DND-41 (cell line): ENCODE measurements at regions not wholly inside any gene's neighbourhood (a gene's known extent, or its start where the extent isn't known, plus 50 kb on each side); places are given as distances from the start of the nearest gene placed in this dataset.

ENCODE experiments used
- ATAC-seq: fragments of 200-7000 bp; cut with Tn5 transposase; 3 replicates; pipeline ENCODE4 v1.9.1; 2021; ENCODE audit warnings: low read depth; ENCODE audit not compliant: insufficient read depth
- DNase-seq: peaks from one replicate; pipeline ENCODE4 v3.0.0-alpha.2; 2020
- H2AFZ ChIP-seq: 2 replicates; pipeline ENCODE4 v1.6.0; 2012; ENCODE audit warnings: low read depth, low read length
- H3K27ac ChIP-seq: 2 replicates; pipeline ENCODE4 v1.5.1; 2012; ENCODE audit warnings: low read length, inconsistent platforms
- H3K27me3 ChIP-seq: fragments of 200-600 bp; sonication (generic); 2 replicates; pipeline ENCODE4 v1.6.0; 2012; ENCODE audit warnings: low read length, mild to moderate bottlenecking, inconsistent platforms; ENCODE audit not compliant: insufficient read depth, poor library complexity
- H3K36me3 ChIP-seq: 2 replicates; pipeline ENCODE4 v1.5.1; 2012; ENCODE audit warnings: low read length, inconsistent platforms; ENCODE audit not compliant: insufficient read depth
- H3K4me1 ChIP-seq: 2 replicates; pipeline ENCODE4 v1.5.1; 2012; ENCODE audit warnings: mild to moderate bottlenecking, low read length; ENCODE audit not compliant: insufficient read depth
- H3K4me2 ChIP-seq: 2 replicates; pipeline ENCODE4 v1.6.0; 2012; ENCODE audit warnings: mild to moderate bottlenecking, moderate library complexity, low read length, inconsistent platforms; ENCODE audit not compliant: insufficient read depth
- H3K4me3 ChIP-seq, 2 experiments: fragments of 200-600 bp in 1 of 2; shearing (Covaris generic) in 1 of 2; 2 replicates each; pipeline ENCODE4 v1.5.1; 2012 to 2016; ENCODE audit warnings: inconsistent platforms in 2 of 2, low read length in 2 of 2, mild to moderate bottlenecking in 2 of 2, low read depth in 1 of 2, moderate library complexity in 1 of 2
- H3K79me2 ChIP-seq: 2 replicates; pipeline ENCODE4 v1.6.0; 2012; ENCODE audit warnings: low read length, inconsistent platforms; ENCODE audit not compliant: insufficient read depth
- H3K9ac ChIP-seq: 2 replicates; pipeline ENCODE4 v1.6.0; 2012; ENCODE audit warnings: low read depth, mild to moderate bottlenecking, inconsistent platforms, low read length, moderate library complexity
- H3K9me3 ChIP-seq: 2 replicates; pipeline ENCODE4 v1.5.1; 2012; ENCODE audit warnings: low read length, moderate library complexity, mild to moderate bottlenecking, inconsistent platforms; ENCODE audit not compliant: insufficient read depth, severe bottlenecking
- H4K20me1 ChIP-seq: 2 replicates; pipeline ENCODE4 v1.6.0; 2012; ENCODE audit warnings: low read length; ENCODE audit not compliant: insufficient read depth
- EZH2 ChIP-seq: IDR thresholded peaks from 3 replicates; pipeline ENCODE4 v1.6.1; 2012; ENCODE audit warnings: borderline replicate concordance, low read depth, mild to moderate bottlenecking, moderate library complexity, low read length, inconsistent platforms; ENCODE audit not compliant: severe bottlenecking
- TF ChIP-seq, protein P1 (sequence below): IDR thresholded peaks from 2 replicates; pipeline ENCODE4 v1.5.1; 2012; ENCODE audit warnings: borderline replicate concordance, low read length, moderate library complexity, mild to moderate bottlenecking; ENCODE audit not compliant: poor library complexity, severe bottlenecking; ENCODE audit errors: extremely low read depth

DNA sequence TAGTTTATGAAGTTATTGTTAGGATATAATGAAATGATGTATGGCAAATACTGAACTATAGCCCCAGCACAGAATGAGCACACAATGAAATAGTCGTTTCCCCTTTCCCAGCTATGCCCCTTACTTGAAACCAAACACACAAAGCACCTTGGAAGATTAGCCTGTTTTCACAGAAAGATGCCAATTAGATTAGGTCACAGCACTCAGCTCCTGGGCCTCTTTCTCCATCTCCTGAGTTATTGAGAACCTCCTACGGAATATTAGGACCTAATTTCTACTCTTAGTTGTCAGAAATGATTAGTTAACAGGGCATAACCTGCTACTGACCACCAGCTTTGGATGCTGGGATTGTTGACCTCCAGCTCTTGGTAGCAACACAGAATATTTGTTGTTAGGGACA, 269.4 kb upstream of the ROPN1 start:
- H3K9ac ChIP-seq: no peak overlapping the region
- H3K4me1 ChIP-seq: no peaks in the 10 kb centered on the region
- H2AFZ ChIP-seq: no peak overlapping the region
- H3K9me3 ChIP-seq: no peaks in the 10 kb centered on the region
- no peak for ATAC-seq
- H4K20me1 ChIP-seq: no peaks in the 10 kb centered on the region
- no peak overlapping the region for H3K27ac ChIP-seq
- TF ChIP-seq, protein P1, sequence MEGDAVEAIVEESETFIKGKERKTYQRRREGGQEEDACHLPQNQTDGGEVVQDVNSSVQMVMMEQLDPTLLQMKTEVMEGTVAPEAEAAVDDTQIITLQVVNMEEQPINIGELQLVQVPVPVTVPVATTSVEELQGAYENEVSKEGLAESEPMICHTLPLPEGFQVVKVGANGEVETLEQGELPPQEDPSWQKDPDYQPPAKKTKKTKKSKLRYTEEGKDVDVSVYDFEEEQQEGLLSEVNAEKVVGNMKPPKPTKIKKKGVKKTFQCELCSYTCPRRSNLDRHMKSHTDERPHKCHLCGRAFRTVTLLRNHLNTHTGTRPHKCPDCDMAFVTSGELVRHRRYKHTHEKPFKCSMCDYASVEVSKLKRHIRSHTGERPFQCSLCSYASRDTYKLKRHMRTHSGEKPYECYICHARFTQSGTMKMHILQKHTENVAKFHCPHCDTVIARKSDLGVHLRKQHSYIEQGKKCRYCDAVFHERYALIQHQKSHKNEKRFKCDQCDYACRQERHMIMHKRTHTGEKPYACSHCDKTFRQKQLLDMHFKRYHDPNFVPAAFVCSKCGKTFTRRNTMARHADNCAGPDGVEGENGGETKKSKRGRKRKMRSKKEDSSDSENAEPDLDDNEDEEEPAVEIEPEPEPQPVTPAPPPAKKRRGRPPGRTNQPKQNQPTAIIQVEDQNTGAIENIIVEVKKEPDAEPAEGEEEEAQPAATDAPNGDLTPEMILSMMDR: no peak
- no peak for TF ChIP-seq EZH2
- no peak overlapping the region for H3K4me2 ChIP-seq
- H3K4me3 ChIP-seq: no peak overlapping the region
- H3K79me2 ChIP-seq: no peaks in the 10 kb centered on the region
- peaks cover 19% of the 10 kb centered on the region for H3K27me3 ChIP-seq
- H3K36me3 ChIP-seq: no peaks in the 10 kb centered on the region
- no peak for DNase-seq

DNA sequence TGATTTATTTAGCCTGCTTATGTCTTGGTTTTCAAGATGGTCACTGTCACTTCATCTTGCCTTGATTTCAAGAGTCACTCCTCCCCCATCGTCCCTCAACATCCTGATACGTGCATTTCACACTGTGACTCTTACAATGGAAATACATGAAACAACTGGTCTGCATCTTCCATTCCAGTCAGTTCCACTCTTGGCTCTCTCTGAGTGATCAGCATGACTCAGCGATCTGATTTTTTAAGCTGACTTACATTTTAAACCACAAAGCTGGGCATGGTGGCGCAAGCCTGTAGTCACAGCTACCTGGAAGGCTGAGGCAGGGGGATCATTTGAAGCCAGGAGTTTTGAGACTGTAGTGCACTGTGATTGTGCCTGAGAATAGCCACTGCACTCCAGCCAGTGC, 271.2 kb upstream of the ROPN1 start:
- Histone ChIP-seq H4K20me1 (no peaks in the 10 kb centered on the region), H3K36me3 (no peaks in the 10 kb centered on the region), H3K9me3 (no peaks in the 10 kb centered on the region), H3K4me3 (no peak overlapping the region), H3K4me2 (no peak overlapping the region), H3K79me2 (no peaks in the 10 kb centered on the region), H2AFZ (no peak overlapping the region), H3K9ac (no peak overlapping the region), H3K27ac (no peak overlapping the region), H3K4me1 (no peaks in the 10 kb centered on the region), H3K27me3 (peaks cover 15% of the 10 kb centered on the region)
- DNase-seq (no peak), ATAC-seq (no peak)
- TF ChIP-seq EZH2: no peak
- TF ChIP-seq, protein P1: no peak

DNA sequence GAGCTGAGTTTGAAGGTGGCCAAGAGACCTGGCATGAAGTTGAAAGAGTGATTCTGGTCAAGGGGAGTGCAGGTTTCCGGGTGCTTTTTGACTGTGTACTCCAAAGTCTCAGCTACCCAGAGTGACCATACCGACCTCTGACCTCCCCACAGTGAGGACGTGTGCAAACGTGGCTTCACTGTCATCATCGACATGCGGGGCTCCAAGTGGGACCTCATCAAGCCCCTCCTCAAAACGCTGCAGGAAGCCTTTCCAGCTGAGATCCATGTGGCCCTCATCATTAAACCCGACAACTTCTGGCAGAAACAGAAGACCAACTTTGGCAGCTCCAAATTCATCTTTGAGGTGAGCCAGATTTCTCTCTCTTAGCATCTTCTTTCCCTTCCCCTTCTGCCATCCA, 272.4 kb upstream of the ROPN1 start:
- H3K9ac ChIP-seq: no peak overlapping the region
- H3K27ac ChIP-seq: no peak overlapping the region
- H3K27me3 ChIP-seq: peaks cover 14% of the 10 kb centered on the region
- H4K20me1 ChIP-seq: no peaks in the 10 kb centered on the region
- H3K79me2 ChIP-seq: no peaks in the 10 kb centered on the region
- H3K4me2 ChIP-seq: no peak overlapping the region
- H3K36me3 ChIP-seq: no peaks in the 10 kb centered on the region
- H2AFZ ChIP-seq: no peak overlapping the region
- DNase-seq (no peak), ATAC-seq (no peak)
- no peaks in the 10 kb centered on the region for H3K9me3 ChIP-seq
- H3K4me3 ChIP-seq: no peak overlapping the region
- TF ChIP-seq EZH2: no peak
- TF ChIP-seq, protein P1: no peak
- H3K4me1 ChIP-seq: no peaks in the 10 kb centered on the region

DNA sequence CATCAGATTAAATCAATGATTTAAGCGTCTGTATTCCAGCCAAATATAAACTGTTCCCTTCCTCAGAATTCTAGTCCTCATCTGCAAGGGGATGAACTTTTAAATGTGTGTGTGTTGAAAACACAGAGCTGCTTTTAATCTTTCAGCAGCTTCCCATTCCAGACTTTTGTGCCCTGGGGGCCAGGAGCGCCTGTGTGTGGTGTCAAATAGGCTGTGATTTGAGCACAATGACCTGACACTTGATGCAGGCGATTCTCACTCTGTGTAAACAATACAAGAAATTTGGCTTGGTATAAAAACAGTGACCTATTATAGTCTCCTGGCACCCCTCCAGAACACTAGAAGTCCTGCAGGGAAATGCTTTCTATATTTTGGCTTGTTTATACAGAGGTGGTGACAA, 274.6 kb upstream of the ROPN1 start:
- H3K9me3 ChIP-seq: no peaks in the 10 kb centered on the region
- DNase-seq: no peak

More for the DNA sequence above, 274.6 kb upstream of the ROPN1 start:
- Histone ChIP-seq H3K79me2 (no peaks in the 10 kb centered on the region), H3K27me3 (peaks cover 14% of the 10 kb centered on the region), H3K4me2 (no peak overlapping the region), H3K4me1 (no peaks in the 10 kb centered on the region), H4K20me1 (no peaks in the 10 kb centered on the region), H3K4me3 (no peak overlapping the region), H3K36me3 (no peaks in the 10 kb centered on the region), H3K27ac (no peak overlapping the region), H2AFZ (no peak overlapping the region), H3K9ac (no peak overlapping the region)
- TF ChIP-seq EZH2: no peak
- TF ChIP-seq, protein P1: no peak
- no peak for ATAC-seq
